NCI-H510A treated with DMSO at 0.1 percent for 48 hours (cell line): ENCODE measurements at regions not wholly inside any gene's neighbourhood (a gene's known extent, or its start where the extent isn't known, plus 50 kb on each side); places are given as distances from the start of the nearest gene placed in this dataset.
"Not testable (repeated sequence)": the region's sequence is repeated elsewhere in the genome, so short reads cannot be mapped to it uniquely, and the experiment has no call there.

Source experiments
- DNase-seq: peaks from one replicate; lab custom pipeline; 2025; lab: John Stamatoyannopoulos, UW

GRCh38 chr19:30943101-30943843, 406.0 kb downstream of the TSHZ3 start:
- no peak for DNase-seq

DNA sequence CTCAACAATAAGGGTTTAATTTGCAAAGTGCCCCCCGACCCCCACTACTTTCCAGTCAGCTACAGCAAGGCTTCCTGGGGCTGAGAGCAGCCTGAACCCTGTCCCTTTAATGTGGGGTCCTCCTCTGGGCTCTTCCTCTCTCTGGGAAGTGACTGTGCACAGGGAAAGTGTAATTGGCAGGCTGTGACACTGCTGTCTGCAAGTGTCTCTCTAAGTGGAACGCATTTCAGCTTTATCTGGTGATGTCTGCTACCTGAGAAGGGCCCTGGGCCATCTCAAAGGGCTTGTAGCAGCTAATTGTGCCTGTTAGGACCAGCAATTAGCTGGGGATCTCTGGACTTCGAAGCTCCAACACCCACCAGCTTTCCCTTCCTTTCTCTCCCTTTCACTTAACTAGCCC, 406.6 kb downstream of the TSHZ3 start:
- no peak for DNase-seq

DNA sequence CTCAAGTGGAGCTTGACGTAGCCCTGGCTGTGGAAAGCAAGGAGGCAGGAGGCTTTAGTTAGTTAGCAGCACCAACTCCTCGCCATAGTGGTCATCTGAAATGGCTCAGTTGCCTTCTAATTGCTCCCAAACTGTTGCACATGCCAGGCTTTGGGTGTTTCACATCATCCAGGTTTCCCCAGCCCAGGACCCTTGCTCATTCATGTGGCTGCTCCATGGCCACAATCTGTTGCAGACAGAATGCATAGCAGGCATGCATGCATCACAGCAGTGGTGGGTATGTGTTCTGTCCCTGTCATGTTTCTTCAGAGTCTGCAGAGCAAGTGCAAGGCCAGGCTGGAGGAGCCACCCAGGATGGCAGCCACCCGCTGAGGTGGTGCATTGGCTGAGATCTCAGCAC, 407.6 kb downstream of the TSHZ3 start:
- no peak for DNase-seq

DNA sequence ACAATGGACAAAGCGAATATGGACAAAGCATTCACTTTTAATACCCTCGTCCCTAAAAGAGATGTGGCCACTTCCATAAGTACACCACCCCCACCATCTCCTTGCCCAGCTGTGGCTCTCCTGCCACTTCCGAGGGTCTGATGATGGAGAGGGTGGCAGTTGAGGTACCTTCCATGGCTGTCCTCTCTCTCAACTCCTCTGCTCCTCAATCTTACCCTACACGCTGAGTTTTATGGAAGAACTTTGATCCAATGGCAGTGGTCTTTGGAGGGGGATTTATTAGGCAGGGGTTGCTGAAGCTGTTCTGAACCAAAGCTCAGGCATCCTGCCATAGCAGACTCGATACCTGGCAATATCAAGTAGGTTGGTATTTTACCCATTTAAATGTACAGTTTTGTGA, 413.0 kb downstream of the TSHZ3 start:
- no peak for DNase-seq

DNA sequence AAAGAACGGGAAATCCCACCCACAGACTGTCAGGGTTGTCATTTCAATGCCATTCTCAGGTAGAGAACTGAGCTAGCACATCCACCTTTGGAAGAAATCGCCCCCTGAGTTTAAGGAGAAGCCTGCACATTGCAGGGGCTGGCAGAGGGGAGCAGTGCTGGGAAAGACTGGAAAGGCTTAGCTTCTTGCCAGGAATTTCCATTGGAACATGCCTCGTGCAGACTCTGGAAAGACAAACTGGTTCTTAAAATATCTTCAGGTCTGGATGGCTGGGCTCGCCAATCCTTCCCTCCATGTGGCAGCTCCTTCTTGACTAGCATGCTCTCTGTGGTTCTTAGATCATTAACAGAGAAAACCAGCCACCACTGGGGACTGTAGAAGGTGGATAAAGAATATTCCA, 414.1 kb downstream of the TSHZ3 start:
- DNase-seq, result no peak

GRCh38 chr19:30933454-30933853, 415.8 kb downstream of the TSHZ3 start:
- not testable (repeated sequence) for DNase-seq

DNA sequence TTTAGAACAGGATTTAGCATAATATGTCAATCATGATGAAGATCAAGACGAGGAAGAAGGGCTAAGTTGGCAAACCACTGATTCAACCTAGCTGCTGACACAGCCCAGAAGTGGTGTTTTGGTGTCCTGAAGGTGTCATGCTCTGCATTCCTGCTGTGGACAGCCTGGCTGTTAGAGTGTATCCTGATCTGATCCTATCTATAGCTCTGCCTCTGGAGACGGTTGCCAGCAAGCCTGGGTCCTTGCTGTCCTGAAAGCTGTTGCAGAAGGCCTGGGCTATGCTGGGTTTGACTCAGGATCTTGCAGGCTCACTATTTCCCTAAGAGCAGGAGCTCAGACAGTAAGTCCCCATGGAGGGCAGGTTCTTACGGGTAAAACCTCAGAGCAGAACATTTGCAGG, 416.4 kb downstream of the TSHZ3 start:
- DNase-seq, result no peak

GRCh38 chr19:30930941-30931706, 418.1 kb downstream of the TSHZ3 start:
- no peak for DNase-seq

DNA sequence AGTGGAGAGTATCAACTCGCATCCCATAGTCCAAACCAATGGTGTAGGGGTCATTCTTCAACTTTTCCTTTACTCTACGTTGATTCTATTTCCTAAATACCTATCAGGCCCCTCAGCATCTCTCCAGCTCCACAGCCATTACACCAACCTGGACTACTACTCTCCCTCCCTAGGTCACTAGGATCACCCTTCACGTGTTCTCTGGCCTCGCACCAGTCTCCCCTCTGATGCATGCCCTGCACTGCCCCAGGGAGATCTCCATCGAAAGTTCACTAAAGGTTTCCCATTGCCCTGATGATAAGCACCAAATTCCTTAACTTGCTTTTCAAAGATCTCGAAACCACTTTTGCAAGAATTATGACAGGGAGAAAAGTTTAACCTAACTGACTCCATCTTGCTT, 421.5 kb downstream of the TSHZ3 start:
- DNase-seq, result no peak

DNA sequence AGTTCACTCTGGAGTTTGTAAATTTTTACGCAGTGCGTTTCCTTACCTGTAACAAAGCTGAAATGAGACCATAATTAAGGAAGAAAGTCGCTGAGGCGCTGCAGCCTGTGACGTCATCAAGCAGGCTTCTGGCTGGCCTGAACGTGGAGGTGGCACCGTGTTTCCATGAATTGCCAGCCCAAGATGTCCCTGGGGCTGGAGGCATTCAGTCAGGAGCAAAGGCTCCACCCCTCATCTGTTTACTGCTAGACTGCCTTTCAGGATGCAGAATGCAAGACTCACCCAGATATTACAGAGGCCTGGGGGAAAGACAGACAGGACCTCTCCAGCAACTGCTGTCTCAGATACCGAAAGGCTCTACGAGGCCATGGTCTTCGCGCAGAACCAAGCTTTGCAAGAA, 424.6 kb downstream of the TSHZ3 start:
- no peak for DNase-seq

- DNase-seq, result no peak
Measured at GRCh38 chr19:30924069-30924636, 425.1 kb downstream of the TSHZ3 start.

DNA sequence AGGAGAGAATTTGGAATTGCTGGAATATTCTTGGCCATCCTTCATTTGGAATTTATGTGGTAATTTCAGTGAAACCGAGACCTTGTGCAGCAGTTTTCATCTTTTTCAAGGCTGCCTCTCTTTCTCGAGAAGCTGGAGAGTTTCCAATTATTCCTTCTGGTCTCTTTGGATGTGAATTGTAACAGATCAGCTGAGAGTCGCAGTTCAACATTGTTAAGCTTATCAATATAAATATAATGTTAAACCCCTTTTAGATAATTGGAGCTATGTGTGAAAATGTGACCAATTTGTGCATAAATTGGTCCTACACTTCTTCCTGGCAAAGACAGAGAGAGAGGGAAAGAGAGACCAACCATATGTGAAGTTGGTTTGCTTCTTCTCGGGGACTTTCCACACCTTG, 425.6 kb downstream of the TSHZ3 start:
- DNase-seq, result no peak

DNA sequence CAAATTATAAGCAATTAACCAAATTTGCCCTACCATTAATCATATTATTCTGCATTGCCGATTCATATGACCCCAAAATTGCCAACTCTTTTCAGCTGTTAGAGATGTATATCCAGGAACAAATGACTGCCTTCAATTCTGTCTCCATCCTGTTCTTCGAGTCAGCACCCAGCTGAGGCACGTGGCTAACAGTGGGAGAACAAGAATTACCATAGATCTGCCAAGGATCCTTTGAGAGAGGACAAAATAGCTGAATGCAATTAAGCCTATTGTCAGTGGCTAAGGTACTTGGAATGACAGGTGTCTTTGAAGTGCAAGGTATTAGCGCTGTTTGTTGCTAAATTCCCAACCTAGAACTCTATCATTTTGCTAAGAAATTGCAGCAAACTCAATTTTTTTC, 426.1 kb downstream of the TSHZ3 start:
- no peak for DNase-seq

DNA sequence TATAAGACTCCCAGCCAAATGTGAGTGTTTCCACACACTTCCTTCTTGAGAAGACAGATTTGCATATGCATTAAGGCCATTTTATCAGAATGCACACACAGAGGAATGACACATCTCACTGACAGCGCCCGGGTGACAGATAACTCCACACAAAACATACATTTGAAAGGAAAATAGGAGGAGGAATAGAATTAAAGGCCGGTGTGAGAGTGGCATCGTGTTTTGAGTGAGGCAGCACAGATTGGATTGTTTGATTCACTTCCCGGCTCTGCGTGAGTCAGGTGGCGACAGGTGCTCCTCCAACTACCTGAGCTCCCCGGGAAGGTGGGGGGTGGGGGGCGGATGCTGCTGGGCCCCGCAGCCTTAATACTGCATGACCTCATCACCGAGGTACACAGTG, 429.0 kb downstream of the TSHZ3 start:
- DNase-seq, result no peak

DNA sequence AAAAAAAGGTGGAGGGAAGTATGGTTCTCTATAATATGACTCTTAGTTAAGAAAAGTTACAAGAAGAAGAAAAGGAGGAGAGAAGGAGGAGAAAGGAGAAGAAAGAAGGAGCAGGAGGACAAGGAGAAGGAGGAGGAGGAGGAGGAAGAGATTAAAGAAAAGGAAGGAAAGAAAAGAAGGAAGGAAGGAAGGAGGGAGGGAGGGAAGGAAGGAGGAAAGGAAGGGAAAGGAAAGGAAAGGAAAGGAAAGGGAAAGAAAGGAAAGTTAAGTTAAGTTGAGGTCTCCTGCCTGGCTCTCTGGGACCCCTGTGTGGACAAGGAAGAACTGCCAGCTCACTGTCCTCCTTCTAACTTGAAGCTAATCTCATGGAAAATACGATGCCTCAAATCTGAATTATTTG, 429.5 kb downstream of the TSHZ3 start:
- no peak for DNase-seq

GRCh38 chr19:30916238-30916637, 433.0 kb downstream of the TSHZ3 start:
- no peak for DNase-seq

- no peak for DNase-seq
Measured at GRCh38 chr19:30911491-30911890, 437.7 kb downstream of the TSHZ3 start.

DNA sequence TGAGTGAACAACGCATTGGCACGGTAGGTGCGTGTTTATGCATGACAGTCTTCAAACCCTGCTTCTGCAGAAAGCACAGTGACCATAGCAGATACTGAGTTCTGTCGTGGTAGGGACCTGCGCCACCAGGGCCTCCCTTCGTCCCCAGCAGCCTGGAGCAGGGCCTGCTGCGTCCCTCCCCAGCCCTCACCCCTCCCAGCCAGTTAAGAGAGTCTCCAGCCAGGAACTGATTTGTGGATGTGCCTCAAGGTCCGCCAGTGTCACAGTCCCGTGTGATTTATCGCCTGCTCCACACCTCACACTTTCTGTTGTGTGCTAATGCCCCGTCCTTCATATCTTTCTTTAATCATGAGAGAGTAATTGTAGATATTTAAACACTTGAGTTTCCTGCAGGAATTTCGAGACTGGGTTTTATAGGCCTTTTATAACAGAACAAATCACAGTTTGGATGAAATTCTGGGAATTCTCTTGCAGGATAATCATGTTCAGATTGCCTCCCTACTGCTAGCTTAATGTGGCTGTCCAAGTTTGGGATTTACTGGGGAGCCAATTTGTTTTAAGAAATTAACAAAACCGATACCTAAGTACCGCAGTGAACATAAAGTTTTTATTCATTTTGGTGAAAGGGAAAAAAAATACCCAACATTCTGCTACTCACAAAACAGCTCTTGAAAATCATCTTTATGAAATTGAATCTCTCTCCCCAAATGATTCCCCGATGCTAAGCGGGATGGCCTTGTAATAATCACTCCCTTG, 438.6 kb downstream of the TSHZ3 start:
- no peak for DNase-seq

DNA sequence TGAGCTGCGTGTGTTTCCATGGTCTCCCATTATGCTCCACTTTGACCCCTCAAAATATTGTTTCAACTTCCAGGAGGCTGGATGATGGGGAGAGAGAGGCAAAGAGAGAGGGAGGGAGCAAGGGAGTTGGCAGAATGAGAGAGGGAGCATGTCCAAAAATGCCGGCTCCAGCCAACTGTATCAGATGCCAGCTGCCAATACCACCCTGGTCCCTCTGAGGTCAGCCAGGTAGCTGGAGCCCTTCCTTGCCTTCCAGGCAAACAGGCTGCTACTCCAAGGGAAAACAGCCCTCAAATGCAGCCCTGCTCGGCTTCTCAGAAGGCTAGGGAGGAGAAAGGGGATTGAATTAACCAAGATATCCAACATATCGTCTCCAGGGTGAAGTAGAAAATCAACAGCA, 440.0 kb downstream of the TSHZ3 start:
- DNase-seq, result no peak

GRCh38 chr19:30908262-30908771, 440.9 kb downstream of the TSHZ3 start:
- no peak for DNase-seq

DNA sequence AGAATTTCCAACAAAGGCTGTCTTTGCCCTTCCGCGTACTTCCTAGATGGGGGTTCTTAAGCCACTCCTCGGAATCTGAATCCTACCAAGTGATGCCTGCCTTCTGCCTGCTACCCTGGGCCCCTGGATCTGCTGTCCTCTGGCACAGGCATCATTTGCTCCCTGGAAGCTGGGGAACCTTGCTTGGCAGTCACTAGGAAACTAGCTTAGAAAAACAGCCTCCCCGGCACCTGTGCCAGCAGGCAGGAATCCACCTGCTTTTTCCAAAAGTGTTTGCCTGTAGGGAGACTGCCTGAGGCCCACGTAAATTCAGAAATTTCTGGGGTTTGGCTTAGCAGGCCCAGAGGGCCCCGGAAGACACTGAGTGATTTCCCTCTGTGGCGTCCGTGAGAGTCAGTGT, 442.4 kb downstream of the TSHZ3 start:
- no peak for DNase-seq

DNA sequence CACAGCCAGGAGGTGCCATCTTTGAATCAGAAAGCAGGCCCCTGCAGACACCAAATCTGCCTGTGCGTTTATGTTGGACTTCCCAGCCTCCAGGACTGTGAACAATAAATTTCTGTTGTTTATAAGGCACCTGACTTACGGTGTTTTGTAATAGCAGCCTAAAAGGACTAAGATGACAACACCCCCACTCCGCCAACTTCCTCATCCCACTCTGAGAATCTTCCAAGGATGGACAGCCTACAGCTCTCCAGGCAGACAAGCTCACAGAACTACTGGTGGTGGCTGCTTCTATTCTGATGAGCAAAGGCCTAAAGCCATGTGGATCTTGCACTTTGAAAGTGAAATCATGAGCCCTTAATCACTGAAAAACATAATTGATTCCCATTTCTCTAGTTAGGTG, 449.2 kb downstream of the TSHZ3 start:
- DNase-seq, result no peak
